Loucy (cell line): ENCODE measurements at regions not wholly inside any gene's neighbourhood (a gene's known extent, or its start where the extent isn't known, plus 50 kb on each side); places are given as distances from the start of the nearest gene placed in this dataset.

Experiments
- H2AFZ ChIP-seq: fragments of 200-600 bp; sonication (generic); 2 replicates; pipeline ENCODE4 v1.6.0; 2016; ENCODE audit warnings: antibody characterized with exemption, mild to moderate bottlenecking, low read length, moderate library complexity
- H3F3A ChIP-seq: fragments of 200-600 bp; 2 replicates; pipeline ENCODE4 v1.6.0; 2016; ENCODE audit warnings: antibody characterized with exemption, low read depth, mild to moderate bottlenecking
- H3K27me3 ChIP-seq: fragments of 200-600 bp; sonication (generic); 2 replicates; pipeline ENCODE4 v1.6.1; 2014; ENCODE audit warnings: low read length, mild to moderate bottlenecking; ENCODE audit not compliant: insufficient read depth, poor library complexity, severe bottlenecking
- H3K36me3 ChIP-seq: fragments of 200-600 bp; sonication (generic); 2 replicates; pipeline ENCODE4 v1.6.1; 2016; ENCODE audit warnings: low read length; ENCODE audit not compliant: insufficient read depth
- H3K4me1 ChIP-seq: fragments of 200-600 bp; sonication (generic); 2 replicates; pipeline ENCODE4 v1.5.1; 2014; ENCODE audit warnings: low read length, mild to moderate bottlenecking; ENCODE audit not compliant: insufficient read depth, poor library complexity, severe bottlenecking
- H3K4me2 ChIP-seq: fragments of 200-600 bp; sonication (generic); 2 replicates; pipeline ENCODE4 v1.6.0; 2014; ENCODE audit warnings: antibody characterized with exemption, low read length, low read depth, mild to moderate bottlenecking; ENCODE audit not compliant: poor library complexity, severe bottlenecking
- H3K4me3 ChIP-seq: fragments of 200-600 bp; sonication (generic); 2 replicates; pipeline ENCODE4 v1.5.1; 2014; ENCODE audit warnings: low read length, mild to moderate bottlenecking, mixed read lengths; ENCODE audit not compliant: poor library complexity, severe bottlenecking
- H3K79me2 ChIP-seq: fragments of 200-600 bp; sonication (generic); 2 replicates; pipeline ENCODE4 v1.6.1; 2014; ENCODE audit warnings: low read length; ENCODE audit not compliant: insufficient read depth
- H3K9ac ChIP-seq: fragments of 200-600 bp; sonication (generic); 2 replicates; pipeline ENCODE4 v1.6.0; 2014; ENCODE audit warnings: mild to moderate bottlenecking, low read depth, low read length, moderate library complexity; ENCODE audit not compliant: poor library complexity, severe bottlenecking
- H3K9me2 ChIP-seq: fragments of 200-600 bp; sonication (generic); replicated peaks from 2 replicates; pipeline ENCODE4 v1.6.1; 2016; ENCODE audit warnings: low read depth, low read length, mixed read lengths
- H3K9me3 ChIP-seq: fragments of 200-600 bp; sonication (generic); 2 replicates; pipeline ENCODE4 v1.6.1; 2014; ENCODE audit warnings: mild to moderate bottlenecking, antibody characterized with exemption, low read length, low read depth; ENCODE audit not compliant: insufficient read depth
- H4K20me1 ChIP-seq: fragments of 200-600 bp; sonication (generic); 2 replicates; pipeline ENCODE4 v1.6.0; 2014; ENCODE audit warnings: antibody characterized with exemption, low read length, mild to moderate bottlenecking; ENCODE audit not compliant: insufficient read depth, poor library complexity, severe bottlenecking
- EZH2phosphoT487 ChIP-seq: fragments of 200-600 bp; IDR thresholded peaks from 2 replicates; pipeline ENCODE4 v1.6.1; 2018; ENCODE audit warnings: antibody characterized with exemption, mild to moderate bottlenecking, moderate library complexity, borderline replicate concordance
- TF ChIP-seq, protein P1 (sequence below): fragments of 200-600 bp; sonication (generic); conservative IDR thresholded peaks from 2 replicates; pipeline ENCODE4 v1.5.1; 2014; ENCODE audit warnings: mild to moderate bottlenecking, antibody characterized with exemption, low read length

DNA sequence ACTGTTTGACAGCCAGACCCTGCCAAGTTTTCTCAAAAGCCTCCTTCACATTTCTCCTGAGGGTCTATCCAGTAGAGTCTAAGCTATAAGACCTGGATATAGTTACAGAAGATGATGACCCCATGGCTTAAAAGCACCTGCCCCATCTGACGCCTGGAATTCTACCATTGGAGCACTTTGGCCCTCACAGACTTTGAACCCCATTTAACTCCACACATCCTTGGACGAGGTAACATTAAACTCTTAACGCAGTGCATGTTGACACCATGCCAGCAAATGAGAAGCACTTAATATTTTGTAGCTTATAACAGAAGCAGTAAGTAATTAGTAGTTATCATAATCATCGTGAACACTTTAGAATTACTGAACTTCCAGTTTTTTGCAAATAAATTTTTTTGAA is 61.9 kb upstream of the SMNDC1 start:
- Histone ChIP-seq H3K4me2 (no peak overlapping the region), H3K4me3 (no peak overlapping the region), H3K9me3 (no peaks in the 10 kb centered on the region), H3K36me3 (no peaks in the 10 kb centered on the region), H3K9ac (no peak overlapping the region), H3K79me2 (no peaks in the 10 kb centered on the region), H2AFZ (no peak overlapping the region), H3K9me2 (no peaks in the 10 kb centered on the region), H3F3A (no peaks in the 10 kb centered on the region), H4K20me1 (no peaks in the 10 kb centered on the region), H3K27me3 (no peaks in the 10 kb centered on the region), H3K4me1 (no peaks in the 10 kb centered on the region)
- no peak for TF ChIP-seq EZH2phosphoT487
- TF ChIP-seq, protein P1, sequence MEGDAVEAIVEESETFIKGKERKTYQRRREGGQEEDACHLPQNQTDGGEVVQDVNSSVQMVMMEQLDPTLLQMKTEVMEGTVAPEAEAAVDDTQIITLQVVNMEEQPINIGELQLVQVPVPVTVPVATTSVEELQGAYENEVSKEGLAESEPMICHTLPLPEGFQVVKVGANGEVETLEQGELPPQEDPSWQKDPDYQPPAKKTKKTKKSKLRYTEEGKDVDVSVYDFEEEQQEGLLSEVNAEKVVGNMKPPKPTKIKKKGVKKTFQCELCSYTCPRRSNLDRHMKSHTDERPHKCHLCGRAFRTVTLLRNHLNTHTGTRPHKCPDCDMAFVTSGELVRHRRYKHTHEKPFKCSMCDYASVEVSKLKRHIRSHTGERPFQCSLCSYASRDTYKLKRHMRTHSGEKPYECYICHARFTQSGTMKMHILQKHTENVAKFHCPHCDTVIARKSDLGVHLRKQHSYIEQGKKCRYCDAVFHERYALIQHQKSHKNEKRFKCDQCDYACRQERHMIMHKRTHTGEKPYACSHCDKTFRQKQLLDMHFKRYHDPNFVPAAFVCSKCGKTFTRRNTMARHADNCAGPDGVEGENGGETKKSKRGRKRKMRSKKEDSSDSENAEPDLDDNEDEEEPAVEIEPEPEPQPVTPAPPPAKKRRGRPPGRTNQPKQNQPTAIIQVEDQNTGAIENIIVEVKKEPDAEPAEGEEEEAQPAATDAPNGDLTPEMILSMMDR, result no peak

DNA sequence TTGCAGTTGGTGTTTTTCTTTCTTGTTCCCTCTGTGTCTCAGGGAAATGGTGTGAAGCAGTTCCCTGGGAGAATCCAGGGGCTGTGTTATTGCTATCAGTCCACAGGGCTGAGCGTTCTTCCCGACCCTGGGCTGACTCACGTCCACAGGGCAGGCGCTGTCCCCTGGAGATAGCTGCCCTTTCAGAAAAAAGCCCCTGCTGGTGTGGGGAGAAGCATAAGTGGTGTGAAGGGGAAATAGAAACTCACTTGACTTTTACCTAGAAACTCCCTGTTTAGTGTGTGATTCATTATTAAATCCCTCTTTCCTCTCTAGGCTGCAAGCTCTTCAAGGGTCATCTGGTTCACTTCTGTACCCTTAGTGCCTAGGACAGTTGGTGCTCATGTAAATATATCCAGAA is 63.3 kb upstream of the SMNDC1 start:
- Histone ChIP-seq H2AFZ (no peak overlapping the region), H3K4me1 (no peaks in the 10 kb centered on the region), H3K4me2 (no peak overlapping the region)

DNA sequence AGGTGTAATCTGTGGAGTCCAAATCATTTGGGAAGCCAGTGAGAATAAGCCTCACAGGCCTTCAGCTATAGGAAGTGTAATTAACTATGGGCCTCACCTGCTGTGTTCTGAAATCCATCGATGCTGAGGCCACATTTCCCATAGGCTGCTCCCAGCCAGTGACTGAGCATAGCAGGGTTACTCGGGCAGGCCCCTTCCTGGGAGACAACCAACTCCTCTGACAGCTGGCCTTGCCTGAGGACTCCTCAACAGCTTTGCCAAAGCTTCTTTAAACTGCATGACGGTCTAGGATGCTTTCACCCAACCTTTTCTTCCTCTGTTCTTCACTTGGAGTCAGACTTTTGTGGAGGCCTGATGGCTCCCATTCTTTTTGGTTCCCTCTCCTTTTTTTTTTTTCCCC is 63.8 kb upstream of the SMNDC1 start:
- H3K4me1 ChIP-seq, result no peaks in the 10 kb centered on the region
- H4K20me1 ChIP-seq, result no peaks in the 10 kb centered on the region
- H3K9ac ChIP-seq, result no peak overlapping the region
- no peak overlapping the region for H3K4me3 ChIP-seq
- no peaks in the 10 kb centered on the region for H3K9me3 ChIP-seq
- H2AFZ ChIP-seq, result no peak overlapping the region
- no peaks in the 10 kb centered on the region for H3K79me2 ChIP-seq
- H3F3A ChIP-seq, result no peaks in the 10 kb centered on the region
- H3K36me3 ChIP-seq, result no peaks in the 10 kb centered on the region
- no peaks in the 10 kb centered on the region for H3K9me2 ChIP-seq
- TF ChIP-seq, protein P1, result no peak
- TF ChIP-seq EZH2phosphoT487, result no peak
- no peaks in the 10 kb centered on the region for H3K27me3 ChIP-seq
- no peak overlapping the region for H3K4me2 ChIP-seq

More for the DNA sequence above, 63.3 kb upstream of the SMNDC1 start:
- H3F3A ChIP-seq, result no peaks in the 10 kb centered on the region
- TF ChIP-seq, protein P1, result no peak
- TF ChIP-seq EZH2phosphoT487, result no peak
- H3K4me3 ChIP-seq, result no peak overlapping the region
- H3K27me3 ChIP-seq, result no peaks in the 10 kb centered on the region
- H3K9ac ChIP-seq, result no peak overlapping the region
- no peaks in the 10 kb centered on the region for H3K9me3 ChIP-seq
- no peaks in the 10 kb centered on the region for H3K79me2 ChIP-seq
- no peaks in the 10 kb centered on the region for H3K36me3 ChIP-seq
- H3K9me2 ChIP-seq, result no peaks in the 10 kb centered on the region
- no peaks in the 10 kb centered on the region for H4K20me1 ChIP-seq
